AG04450 (cell line): ENCODE measurements at regions not wholly inside any gene's neighbourhood (a gene's known extent, or its start where the extent isn't known, plus 50 kb on each side); places are given as distances from the start of the nearest gene placed in this dataset.

ENCODE experiments used
- CTCF ChIA-PET: fragments of 300-600, 350-600 bp; formaldehyde crosslinking; extraction: SDS; loops from one replicate; lab custom pipeline; 2022; ENCODE audit warnings: antibody characterized with exemption, inconsistent platforms; lab: Charles Lee
- POLR2A ChIA-PET: fragments of 350-600 bp; formaldehyde crosslinking; extraction: SDS; loops from one replicate; lab custom pipeline; 2021; ENCODE audit warnings: antibody characterized with exemption, inconsistent platforms; lab: Yijun Ruan, JAX
- DNase-seq: peaks from one replicate; pipeline ENCODE4 v3.0.0-alpha.2; 2011; ENCODE audit warnings: low read depth, low spot score
- H3K27ac ChIP-seq: one replicate; pipeline ENCODE4 v1.5.1; 2012; ENCODE audit warnings: low read depth, low read length, control low read depth
- H3K27me3 ChIP-seq: one replicate; pipeline ENCODE4 v1.6.0; 2012; ENCODE audit warnings: low read length; ENCODE audit not compliant: control insufficient read depth, insufficient read depth
- H3K4me3 ChIP-seq: 2 replicates; pipeline ENCODE4 v1.5.1; 2011; ENCODE audit warnings: mild to moderate bottlenecking, low read depth, low read length, control low read depth
- H3K9me3 ChIP-seq: 2 replicates; pipeline ENCODE4 v1.5.1; 2012; ENCODE audit warnings: low read length; ENCODE audit not compliant: control insufficient read depth, insufficient read depth
- TF ChIP-seq, protein P1 (sequence below): IDR thresholded peaks from 2 replicates; pipeline ENCODE4 v1.5.1; 2011; ENCODE audit warnings: low read depth, low read length, control low read depth, inconsistent platforms

DNA sequence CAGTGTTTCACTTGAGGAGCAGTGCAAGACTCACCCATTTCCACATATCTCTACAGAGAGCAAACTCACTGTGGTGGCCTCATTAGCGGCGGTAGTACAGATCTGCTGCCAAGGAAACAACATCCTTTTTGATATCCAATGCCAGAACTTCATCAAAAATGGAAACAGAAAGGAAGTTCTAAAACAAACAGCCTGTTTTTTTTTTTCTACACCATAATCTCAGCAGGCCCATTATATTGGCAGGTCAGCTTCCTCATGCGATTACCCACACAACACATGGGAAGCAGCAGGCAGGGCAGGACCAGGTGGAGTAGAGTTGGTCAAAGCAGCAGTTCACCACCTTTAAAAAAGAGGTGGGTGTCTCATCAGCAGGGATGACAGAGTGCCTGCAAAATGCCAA, 678.9 kb upstream of the CELF4 start:
- TF ChIP-seq, protein P1, sequence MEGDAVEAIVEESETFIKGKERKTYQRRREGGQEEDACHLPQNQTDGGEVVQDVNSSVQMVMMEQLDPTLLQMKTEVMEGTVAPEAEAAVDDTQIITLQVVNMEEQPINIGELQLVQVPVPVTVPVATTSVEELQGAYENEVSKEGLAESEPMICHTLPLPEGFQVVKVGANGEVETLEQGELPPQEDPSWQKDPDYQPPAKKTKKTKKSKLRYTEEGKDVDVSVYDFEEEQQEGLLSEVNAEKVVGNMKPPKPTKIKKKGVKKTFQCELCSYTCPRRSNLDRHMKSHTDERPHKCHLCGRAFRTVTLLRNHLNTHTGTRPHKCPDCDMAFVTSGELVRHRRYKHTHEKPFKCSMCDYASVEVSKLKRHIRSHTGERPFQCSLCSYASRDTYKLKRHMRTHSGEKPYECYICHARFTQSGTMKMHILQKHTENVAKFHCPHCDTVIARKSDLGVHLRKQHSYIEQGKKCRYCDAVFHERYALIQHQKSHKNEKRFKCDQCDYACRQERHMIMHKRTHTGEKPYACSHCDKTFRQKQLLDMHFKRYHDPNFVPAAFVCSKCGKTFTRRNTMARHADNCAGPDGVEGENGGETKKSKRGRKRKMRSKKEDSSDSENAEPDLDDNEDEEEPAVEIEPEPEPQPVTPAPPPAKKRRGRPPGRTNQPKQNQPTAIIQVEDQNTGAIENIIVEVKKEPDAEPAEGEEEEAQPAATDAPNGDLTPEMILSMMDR: no peak
- Histone ChIP-seq H3K9me3 (peaks cover 9% of the 10 kb centered on the region; the same call in 1 of the 2 replicates), H3K4me3 (no peak overlapping the region), H3K27ac (no peak overlapping the region), H3K27me3 (no peaks in the 10 kb centered on the region)
- ChIA-PET POLR2A (no interaction called here), CTCF (no interaction called here)
- no peak for DNase-seq

DNA sequence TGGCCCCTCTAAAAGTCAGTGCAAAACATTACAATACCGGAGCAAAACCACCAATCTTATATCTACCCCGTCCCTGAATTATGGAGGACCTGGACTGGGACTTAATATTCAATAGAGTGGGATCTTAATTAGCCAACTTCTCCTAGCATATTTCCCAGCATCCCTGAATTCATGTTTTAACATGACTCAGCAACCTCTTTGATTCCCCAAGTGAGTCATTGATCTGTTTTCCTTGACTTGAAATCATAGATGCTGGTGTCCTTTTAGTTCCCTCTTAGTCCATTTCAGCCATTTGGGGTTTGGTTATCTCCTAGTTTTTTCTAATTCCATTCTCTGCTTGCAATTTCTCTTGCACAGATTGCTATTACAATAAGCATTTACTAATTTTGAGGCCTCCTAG, 677.7 kb upstream of the CELF4 start:
- H3K4me3 ChIP-seq: no peak overlapping the region
- CTCF ChIA-PET: no interaction called here
- no peak for DNase-seq
- POLR2A ChIA-PET: no interaction called here
- peaks cover 9% of the 10 kb centered on the region; the same call in 1 of the 2 replicates for H3K9me3 ChIP-seq
- TF ChIP-seq, protein P1: no peak
- no peak overlapping the region for H3K27ac ChIP-seq
- H3K27me3 ChIP-seq: no peaks in the 10 kb centered on the region

DNA sequence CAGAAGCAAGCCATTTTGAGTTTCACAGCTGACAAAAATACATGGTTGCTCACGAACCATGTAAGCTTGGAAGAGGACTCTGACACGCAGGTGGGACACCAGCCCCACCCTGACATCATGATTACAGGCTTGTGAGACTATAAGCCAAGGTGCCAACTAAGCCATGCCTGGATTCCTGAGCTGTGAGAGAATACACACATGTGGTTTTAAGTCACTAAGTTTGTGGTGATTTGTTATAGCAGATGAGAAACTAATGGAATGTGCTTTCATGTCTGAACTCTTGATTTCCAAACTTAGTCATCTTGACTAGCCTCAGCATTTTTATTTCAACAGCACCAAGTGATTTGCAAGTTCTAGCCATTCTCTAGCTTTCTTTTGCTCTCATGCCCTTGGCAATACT, 676.1 kb upstream of the CELF4 start:
- ChIA-PET POLR2A (no interaction called here), CTCF (no interaction called here)
- TF ChIP-seq, protein P1: no peak
- DNase-seq: no peak
- H3K27ac ChIP-seq: no peak overlapping the region
- no peak overlapping the region for H3K4me3 ChIP-seq
- H3K27me3 ChIP-seq: no peaks in the 10 kb centered on the region
- H3K9me3 ChIP-seq: peaks cover 9% of the 10 kb centered on the region; the same call in 1 of the 2 replicates

DNA sequence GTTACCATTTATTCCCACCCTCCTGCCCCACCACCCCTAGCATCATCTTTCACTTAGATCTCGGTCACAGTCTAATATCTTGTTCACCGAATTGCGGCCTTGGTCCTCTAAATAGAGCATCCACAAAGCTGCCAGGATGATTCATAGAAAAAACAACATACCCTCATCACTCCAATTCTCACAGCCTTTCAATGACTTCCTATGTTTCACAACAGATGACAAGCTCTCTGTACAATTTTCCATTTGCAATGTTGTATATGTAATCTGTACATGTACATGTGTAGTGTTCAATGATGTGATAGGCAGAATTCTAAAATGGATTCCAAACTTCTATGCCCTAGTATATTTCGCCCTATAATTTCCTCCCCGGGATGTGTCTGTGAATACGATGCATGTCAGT, 675.6 kb upstream of the CELF4 start:
- H3K27ac ChIP-seq: no peak overlapping the region
- TF ChIP-seq, protein P1: no peak

DNA sequence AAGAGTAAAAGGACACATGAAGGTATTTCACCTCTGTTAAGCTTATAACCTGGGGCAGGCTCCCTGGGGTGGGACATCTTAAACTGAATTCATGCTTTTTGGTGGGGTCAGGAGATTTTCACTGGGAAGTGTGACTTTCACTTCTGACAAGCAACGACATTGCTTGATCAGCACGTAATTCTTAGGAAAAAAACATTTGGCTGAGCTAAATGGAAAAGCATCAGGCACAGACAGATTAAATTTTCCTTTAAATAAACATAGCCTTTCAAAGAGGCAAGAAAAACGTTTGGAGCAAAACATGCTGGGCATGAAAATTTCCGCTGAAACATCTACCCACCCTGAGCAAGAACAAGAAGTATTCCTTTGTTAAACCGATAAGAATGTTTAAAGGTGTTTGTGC, 674.0 kb upstream of the CELF4 start:
- Histone ChIP-seq H3K9me3 (peaks cover 4% of the 10 kb centered on the region; the same call in 1 of the 2 replicates), H3K27ac (no peak overlapping the region), H3K27me3 (no peaks in the 10 kb centered on the region), H3K4me3 (no peak overlapping the region)
- POLR2A ChIA-PET: no interaction called here
- DNase-seq: no peak
- TF ChIP-seq, protein P1: no peak
- CTCF ChIA-PET: no interaction called here

More for the DNA sequence above, 675.6 kb upstream of the CELF4 start:
- Histone ChIP-seq H3K4me3 (no peak overlapping the region), H3K27me3 (no peaks in the 10 kb centered on the region), H3K9me3 (peaks cover 9% of the 10 kb centered on the region; the same call in 1 of the 2 replicates)
- no peak for DNase-seq
- ChIA-PET POLR2A (no interaction called here), CTCF (no interaction called here)
